Activated CD8-positive, alpha-beta memory T cell treated with anti-CD3 and anti-CD28 coated beads, Interleukin-2, amount 50 U/mL, for 48 hours (primary cell): ENCODE measurements at regions not wholly inside any gene's neighbourhood (a gene's known extent, or its start where the extent isn't known, plus 50 kb on each side); places are given as distances from the start of the nearest gene placed in this dataset.

ENCODE experiments used
- DNase-seq: peaks from one replicate; pipeline ENCODE4 v3.0.0-alpha.2; 2020

DNA sequence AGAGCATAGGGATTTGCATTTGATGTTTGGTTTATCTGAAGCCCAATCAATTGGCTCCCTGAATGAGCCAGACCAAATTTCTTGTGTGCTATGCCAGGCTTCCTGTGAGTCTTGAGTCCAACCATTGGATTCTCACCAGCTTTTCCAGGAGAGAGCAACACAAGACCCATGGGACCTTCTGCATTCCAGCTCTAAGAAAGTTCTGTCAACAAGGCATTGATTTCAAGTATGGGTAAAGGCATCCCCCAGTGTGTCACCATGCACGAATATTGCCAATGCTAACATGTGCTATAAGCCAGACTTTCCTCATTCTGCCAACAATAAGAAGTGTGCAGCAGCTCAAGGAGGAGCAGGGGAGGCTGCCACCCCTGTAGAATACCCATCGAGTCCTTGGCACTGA, 266.6 kb downstream of the ETAA1 start:
- DNase-seq = no peak

DNA sequence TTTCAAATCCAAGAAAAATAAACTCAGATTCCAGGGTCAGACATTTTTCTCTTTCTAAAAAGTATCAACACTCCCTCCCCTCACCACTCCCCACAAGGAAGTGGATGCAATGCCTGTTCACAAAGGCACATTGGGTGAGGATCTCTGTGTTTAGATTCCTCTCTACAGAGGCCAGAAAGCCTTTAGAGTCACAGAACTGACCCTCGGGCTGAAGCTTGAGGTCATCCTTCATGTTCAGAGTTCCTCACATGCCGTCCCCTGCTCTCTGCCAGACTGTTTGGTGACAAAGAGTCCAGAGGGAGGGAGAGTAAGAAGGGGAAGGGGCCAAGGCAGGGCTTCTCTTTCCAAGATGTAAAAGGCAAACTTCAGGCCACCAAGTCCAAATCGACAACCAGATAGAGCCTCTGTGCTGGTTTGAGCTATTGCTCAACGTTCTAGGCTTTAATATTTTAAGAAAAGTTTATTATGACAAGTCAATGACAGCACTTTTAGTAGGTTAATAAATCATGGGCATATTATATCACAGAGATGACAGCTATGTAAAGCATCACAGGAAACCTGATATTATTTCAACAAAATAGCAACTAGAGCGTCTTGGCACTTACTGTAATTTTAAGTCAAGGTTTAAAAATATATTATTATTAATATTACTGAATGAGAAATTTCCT, 269.4 kb downstream of the ETAA1 start:
- no peak for DNase-seq

DNA sequence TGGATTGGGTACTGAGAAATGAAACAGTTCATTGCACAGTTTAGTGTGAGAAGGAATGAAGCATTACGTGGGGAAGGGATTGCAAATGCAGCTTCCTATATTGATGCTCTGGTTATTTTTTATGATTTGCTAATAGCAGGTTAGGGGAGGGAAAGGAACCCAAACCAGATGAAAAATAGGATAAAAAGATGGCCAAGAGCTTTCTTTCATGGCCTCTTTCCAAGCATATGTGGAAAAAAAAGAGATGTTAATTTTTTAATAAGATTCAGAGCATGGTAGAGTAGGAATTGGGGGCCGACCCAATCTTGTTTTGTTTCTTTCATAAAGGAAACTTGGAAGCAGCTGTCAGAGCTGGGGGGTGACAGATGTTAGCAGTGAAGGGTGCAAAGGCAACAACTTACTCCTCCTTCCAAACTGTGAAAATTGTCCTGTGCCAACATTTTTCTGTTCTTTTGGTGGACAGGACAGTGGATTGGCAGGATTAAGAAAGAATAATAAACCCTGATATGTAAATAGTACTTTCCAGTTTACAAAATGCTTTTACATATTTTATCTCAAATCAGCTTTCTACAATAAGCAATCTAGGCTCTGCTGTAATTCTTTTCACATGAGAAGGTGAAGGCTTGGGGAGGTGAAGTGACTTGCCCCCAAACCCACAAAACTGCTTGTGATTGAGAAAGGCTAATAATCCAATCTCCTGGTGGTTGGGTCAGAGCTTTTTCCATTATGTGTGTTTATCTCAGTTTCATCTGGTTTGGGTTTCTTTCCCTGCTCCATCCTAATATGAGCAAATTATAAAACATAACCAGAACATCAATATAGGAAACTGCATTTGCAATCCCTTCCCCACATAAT, 270.1 kb downstream of the ETAA1 start:
- DNase-seq = no peak

DNA sequence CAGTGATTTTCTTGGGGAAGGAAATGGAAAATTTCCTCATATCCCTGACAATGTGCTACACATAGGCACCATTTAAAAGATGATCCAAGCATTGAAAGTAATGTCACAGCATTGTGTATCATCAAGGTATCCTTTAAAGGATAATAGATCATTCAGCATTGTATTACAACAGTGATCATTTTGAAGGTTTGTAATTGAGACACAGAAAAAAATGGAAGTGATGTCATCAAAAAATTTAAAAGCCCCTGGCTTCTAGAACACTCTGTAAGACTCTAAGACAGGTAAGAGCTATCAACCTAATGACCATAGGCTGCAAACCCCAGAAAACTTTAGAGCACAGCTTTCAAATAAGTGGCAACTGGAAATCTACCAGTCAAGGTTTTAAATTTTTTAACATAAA, 271.4 kb downstream of the ETAA1 start:
- DNase-seq = no peak

DNA sequence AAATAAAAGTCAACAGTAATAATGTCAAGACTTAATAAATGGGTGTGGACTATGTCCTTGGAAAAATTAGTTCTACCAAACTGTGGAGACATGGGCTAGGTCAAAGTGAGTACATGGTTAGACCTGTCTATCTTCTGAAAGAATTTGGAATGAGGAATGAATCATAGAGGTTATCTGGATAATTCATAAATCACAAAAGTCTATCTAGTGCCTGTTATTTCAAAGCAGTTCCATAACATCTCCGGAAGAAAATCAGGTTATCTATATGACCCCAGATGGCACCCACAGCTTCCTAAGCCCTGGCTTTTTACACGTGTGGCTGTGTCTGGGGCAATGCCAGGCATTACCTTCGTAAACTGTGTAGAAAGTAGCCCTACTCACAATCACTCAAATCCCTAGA, 272.0 kb downstream of the ETAA1 start:
- no peak for DNase-seq

DNA sequence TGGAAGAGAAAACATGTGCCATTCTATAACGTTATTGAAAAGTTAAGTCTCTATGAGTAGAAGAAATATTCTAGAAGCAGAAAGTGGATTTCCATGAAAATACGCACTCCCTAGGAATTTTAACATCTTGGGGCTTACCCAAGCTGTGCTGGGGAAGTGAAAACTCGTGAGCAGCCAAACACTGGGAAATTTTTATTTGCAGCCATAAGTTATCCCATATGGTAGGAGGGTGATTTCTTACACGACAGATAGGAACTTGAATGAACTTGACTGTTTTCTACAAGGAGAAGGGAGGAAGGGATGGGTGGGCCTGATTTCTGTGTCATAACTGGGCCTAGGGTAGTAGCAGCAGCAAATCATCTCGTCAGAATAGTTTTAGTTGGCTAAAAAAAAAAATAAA, 272.6 kb downstream of the ETAA1 start:
- no peak for DNase-seq

DNA sequence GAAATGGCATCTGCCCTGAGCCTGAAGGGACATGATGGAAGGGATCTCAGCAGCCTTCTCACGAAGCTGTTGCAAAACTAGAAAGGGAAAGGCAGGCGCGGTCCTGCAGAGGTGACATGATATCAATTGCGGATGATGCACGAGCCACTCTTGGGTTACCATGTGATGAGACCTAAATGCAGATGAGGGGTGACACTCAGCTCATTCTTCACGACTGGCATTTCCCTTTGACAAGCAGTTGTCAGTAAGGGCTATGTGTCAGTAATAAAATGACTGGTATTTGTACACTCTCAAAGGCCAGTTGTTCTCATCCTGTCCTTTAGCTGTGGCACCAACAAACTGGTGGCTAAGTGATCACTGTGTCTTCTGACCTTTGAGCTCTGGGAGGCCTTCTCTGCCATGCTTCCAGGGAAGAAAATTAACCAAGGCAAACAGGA, 273.6 kb downstream of the ETAA1 start:
- no peak for DNase-seq

DNA sequence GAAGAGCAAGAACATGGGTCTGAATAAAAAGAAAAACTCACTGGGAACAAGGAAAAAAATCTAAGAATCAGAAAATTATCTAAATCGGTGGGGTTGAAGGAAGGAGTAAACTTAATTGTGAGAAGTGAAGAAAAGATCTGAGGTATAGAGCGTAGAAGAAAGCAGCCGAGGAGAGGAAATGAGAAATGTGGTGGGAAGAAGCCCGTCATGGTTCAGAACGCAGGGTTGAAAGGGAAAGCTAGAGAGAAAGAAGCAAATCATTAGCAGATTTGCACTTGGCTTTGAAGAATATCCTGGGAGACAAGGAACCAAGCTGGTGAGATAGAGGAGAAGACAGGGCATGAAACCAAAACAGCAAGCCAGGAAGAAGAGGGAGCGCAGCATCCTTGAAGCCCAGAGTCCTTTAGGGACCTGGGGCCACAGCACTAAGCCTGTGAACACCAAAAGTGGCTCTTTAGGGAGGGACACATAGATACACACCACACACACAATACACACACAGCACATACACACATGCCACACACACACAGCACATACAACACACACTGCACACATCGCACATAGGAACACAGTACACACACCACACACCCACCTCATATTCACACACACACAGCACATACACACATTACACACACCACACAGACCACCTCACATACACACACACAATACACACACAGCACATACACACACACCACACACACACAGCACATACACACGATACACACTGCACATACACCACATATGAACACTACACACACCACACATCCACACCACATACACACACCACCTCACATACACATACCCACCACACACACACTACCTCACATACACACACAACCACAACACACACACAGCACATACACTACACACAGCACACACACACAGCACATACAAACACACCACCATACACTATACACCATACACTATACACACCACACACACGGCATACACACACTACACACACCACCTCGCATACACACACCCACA, 274.6 kb downstream of the ETAA1 start:
- DNase-seq = no peak

DNA sequence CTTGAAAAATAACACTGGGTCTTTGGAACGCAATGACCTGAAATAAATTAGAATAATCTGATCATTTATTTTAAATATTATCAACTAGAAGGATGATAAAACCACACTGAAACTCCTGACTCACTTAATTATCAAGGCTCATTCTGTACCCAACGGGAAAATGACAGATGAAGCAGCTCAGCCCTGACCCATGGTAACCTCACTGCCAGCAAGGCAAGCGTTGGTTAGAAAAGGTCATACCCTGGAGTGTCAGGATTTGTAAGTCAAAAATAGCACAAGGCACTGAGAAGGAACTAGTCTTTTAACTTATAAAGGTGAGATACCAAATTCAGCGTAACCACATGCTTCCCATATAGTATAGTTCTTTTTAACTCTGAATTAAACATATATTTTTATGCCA, 277.5 kb downstream of the ETAA1 start:
- no peak for DNase-seq

DNA sequence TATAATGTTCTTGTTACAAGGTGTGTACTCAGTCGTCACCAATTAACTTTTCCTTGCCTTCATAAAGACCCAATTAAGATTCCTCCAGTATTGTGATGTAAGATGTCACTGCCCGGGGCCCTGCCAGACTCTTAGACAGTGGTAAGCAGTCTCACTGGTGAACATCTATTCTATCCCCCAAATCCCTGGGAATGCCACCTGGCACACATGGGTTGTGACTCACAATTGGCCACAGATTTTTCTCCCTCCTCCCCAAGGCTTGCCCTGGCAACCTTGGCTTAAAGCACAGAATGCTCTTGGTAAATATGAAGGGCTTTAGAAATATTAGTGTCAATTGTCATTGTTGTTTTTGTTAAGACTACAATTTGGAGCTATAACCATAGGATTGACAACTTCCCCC, 287.9 kb downstream of the ETAA1 start:
- no peak for DNase-seq

DNA sequence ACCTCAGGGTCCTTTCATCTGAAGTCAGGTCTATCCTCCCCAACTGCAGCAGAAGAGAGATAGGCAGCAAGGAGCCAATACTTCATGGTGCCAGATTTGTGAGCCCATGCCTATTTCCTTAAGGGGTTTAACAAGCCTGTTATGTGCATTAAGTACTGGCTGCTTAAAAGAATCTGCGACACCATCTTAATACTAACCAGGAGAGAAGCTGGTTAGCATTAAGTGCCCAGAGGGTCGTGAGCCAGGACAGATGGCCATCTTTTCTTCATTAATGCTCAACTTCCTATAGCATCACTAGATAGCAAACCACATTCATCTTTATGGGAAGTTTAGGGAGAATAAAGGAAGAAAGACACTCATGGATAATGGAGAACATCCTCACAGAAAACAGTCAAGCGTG, 289.1 kb downstream of the ETAA1 start:
- no peak for DNase-seq

DNA sequence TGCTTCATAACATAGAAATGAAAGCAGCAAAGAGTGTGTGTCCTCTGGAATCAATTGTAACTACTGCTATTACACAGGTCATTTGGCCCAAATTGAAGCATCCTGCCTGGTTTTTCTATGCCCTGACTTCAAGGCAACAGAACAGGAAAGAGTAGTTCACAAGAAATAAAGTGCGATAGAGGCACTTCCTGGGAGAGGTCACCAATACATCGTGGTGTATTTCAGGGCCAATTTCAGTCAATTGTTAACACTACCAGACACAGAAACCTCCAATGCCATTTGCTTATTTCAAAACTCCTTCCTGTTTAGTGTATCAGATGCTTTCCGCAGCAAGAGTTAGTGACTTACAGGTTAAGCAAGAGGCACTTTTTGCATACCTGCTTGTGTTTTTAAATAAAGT, 292.1 kb downstream of the ETAA1 start:
- no peak for DNase-seq

DNA sequence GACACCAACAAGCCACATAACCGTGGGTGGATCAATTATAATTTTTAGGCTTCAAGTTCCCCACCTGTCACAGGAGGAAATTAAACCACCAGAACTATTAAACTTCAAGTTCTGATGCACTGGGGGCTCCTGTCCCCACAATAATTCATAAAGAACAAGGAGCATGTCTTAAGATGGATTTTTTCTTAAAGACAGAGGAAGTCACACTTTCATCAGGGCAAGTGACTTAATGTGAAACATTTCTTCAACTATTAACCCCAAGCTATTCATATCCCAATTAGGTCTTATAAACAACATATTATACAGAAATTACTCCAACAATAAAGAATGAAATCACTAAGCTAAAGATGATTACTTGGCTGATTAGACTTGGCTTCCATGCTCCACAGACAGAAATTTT, 292.5 kb downstream of the ETAA1 start:
- no peak for DNase-seq

DNA sequence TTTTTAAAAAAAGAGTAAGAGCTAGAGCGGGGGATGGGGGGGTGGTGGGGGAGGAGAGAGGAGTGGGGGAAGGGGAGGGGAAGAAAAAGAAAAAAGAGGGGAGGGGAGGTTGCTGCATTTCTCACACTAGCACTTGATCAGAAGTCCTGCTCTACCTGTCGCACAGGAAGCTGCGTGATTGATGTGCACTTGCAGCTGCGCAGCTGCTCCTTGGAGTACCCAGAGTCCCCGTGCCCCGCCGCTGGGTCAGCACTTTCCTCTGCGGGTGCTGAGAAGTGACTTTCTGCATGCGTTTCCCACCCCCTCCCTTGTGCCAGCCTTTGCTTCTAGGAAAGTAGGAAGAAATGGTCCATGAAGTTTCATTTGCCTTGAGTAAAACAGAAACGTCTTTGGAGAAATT, 297.3 kb downstream of the ETAA1 start:
- no peak for DNase-seq

DNA sequence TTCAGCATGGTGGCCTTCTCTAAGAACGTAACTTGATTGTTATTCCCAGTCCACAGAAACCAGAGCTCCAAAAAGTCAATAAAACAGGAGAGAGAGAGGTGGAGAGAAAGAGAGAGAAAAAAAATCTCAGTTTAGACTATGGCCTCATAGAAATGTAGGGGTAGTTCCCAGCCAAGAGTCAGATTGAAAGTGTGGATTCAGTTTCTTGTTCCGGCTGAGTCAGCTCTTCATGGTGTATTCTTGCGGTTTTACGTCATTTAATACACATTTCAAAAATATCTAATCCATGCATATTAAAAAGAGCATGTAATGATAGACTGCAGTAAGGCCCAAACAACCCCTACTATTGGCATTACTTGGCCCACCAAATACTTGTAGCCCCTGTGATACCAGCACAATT, 303.9 kb downstream of the ETAA1 start:
- no peak for DNase-seq

DNA sequence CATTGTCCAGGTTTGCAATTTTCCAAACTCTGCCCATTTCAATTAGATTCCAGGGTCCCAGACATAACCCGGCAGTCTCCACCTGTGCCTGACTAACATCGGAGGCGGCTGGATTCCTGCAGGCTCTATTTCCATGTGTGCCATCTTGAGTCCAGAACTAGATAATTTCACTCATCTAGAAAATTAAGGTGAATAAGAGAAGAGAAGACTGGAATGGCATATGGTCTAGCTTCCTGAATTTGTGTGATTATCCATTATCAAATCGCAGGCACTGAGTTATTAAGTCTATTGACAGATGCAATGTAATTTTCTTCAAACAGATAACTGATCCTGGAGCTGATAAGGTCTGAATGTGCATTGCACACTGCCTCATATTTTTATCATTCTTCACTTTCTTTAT, 305.2 kb downstream of the ETAA1 start:
- no peak for DNase-seq

DNA sequence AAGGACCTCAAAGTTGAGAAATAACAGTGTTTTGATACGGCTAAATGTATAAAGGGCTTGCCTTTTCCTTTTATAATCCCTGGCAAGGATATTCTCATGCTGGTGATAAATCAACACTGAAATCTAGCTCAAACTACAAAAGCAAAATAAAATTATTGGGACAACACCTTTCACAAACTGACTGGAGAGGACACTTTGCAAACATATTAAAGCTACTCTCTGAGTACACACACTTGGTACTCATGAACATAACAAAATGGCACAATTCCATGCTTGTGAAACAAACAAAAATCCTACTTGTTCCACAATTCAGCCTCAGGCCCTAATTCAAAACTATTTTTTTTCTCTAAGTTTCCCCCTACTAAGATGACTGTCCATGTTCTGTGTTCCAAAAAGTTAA, 305.8 kb downstream of the ETAA1 start:
- DNase-seq = no peak

DNA sequence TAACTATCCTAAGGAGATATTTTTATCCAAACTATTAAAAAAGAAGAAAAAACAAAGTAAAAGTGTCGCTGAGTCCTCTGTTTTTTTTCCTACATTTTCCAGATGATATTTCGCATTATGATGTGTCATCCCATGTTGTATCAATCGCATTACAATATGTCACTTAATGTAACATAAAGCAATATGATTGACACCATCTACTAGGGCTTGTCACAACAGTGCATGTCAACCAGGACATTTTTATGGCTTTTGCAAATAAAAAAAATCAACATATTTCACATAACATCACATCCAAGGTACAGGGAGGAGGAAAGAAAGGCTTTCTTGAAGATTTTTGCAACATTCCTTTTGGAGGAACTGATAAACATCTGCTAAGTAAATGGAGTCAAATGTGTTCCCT, 308.9 kb downstream of the ETAA1 start:
- no peak for DNase-seq

DNA sequence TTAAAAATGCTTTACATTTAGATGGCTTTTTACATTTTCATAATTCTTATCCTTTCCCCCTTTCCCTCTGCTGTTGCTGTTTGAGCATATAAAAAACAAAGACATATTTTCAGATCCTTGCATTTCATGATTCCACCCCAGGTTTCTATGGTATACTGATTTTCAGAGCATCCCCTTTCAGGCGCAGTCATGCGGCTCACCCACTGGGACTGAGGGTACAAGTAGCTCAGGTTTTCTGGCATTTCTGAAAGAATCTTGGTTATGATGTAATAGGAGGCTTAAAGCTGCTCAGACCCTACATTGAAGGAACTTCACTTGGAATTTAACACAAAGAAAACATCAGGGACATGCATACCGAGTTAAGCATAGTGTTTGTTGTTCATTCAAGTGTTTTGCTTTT, 310.8 kb downstream of the ETAA1 start:
- no peak for DNase-seq

DNA sequence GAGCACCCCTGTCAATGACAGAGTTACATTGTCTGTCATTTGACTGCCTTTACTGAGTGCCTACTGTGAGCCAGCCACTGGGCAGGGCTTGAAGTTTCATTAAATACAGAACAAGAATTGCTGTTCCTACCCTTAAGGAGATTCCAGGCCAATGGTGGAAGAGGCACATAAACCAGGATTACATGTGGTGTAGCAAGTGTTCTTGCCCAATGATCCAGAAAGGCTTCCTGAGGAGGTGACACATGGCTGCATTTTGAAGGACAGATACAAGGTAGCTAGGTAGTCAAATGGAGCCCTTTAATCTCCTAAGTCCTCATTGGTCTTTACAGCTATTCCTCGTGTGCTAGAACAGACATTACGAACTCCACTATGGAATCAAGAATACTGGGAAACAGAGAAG, 312.7 kb downstream of the ETAA1 start:
- no peak for DNase-seq

DNA sequence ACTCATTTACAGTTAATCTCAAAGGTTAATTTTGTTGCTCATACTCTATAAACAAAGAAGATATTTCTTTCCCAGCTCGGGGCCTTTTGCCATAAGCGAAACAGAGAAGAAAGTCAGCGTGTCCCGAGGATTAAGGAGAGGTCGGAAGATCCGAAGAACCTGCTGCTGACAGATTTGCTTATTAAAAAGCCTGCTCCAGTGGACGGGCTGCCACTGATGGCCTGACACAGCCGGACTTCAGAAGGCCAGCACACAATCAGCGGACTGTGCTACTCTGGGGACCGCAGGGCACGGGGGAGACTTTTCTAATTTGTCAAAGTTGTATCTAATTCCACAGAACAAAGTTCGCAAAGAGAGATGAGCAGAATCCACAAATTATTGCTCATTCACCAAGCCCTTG, 315.4 kb downstream of the ETAA1 start:
- no peak for DNase-seq

DNA sequence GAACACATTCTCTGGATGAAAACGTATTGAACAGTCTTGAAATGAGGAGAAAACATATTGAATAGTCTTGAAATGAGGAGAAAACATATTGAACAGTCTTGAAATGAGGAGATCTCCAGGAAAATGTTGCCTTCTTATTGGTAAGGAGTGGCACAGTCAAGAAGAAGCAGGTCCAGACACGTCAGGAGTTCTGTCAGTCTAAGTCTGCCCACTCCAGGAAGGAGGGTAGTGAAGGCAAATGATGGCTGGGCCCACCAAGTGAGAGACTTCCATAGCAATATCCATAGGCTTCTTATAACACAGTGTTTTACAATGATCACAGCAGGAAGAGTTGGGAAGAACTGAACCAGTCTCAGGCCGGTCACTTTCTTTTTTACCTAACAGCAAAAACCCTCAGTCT, 316.2 kb downstream of the ETAA1 start:
- no peak for DNase-seq

DNA sequence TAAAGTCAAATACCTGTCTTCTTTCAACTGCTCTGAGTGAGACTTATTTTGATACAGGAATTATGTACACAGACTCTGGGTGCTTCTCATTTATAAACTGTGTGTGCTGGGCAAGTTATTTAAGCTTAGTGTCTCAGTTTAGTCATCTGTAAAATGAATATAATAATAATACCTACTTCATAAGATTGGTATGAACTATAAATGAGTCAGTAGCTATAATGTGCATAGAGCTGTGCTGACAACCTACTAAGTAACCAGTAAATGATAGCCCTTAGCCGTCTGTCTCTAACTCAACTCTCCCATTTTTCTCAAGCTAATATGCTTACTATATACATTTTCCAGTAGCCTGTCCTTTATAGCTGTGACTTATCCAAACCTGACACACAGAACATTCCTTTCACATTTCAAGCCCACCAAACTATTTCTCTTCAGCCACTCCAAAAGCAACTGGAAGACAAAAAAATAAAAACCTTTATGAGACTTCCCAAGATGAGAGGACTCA, 319.8 kb downstream of the ETAA1 start:
- no peak for DNase-seq
